Loucy (cell line): ENCODE measurements at regions not wholly inside any gene's neighbourhood (a gene's known extent, or its start where the extent isn't known, plus 50 kb on each side); places are given as distances from the start of the nearest gene placed in this dataset.

Experiments
- H2AFZ ChIP-seq: fragments of 200-600 bp; sonication (generic); 2 replicates; pipeline ENCODE4 v1.6.0; 2016; ENCODE audit warnings: antibody characterized with exemption, mild to moderate bottlenecking, low read length, moderate library complexity
- H3F3A ChIP-seq: fragments of 200-600 bp; 2 replicates; pipeline ENCODE4 v1.6.0; 2016; ENCODE audit warnings: antibody characterized with exemption, low read depth, mild to moderate bottlenecking
- H3K27me3 ChIP-seq: fragments of 200-600 bp; sonication (generic); 2 replicates; pipeline ENCODE4 v1.6.1; 2014; ENCODE audit warnings: low read length, mild to moderate bottlenecking; ENCODE audit not compliant: insufficient read depth, poor library complexity, severe bottlenecking
- H3K36me3 ChIP-seq: fragments of 200-600 bp; sonication (generic); 2 replicates; pipeline ENCODE4 v1.6.1; 2016; ENCODE audit warnings: low read length; ENCODE audit not compliant: insufficient read depth
- H3K4me1 ChIP-seq: fragments of 200-600 bp; sonication (generic); 2 replicates; pipeline ENCODE4 v1.5.1; 2014; ENCODE audit warnings: low read length, mild to moderate bottlenecking; ENCODE audit not compliant: insufficient read depth, poor library complexity, severe bottlenecking
- H3K4me2 ChIP-seq: fragments of 200-600 bp; sonication (generic); 2 replicates; pipeline ENCODE4 v1.6.0; 2014; ENCODE audit warnings: antibody characterized with exemption, low read length, low read depth, mild to moderate bottlenecking; ENCODE audit not compliant: poor library complexity, severe bottlenecking
- H3K4me3 ChIP-seq: fragments of 200-600 bp; sonication (generic); 2 replicates; pipeline ENCODE4 v1.5.1; 2014; ENCODE audit warnings: low read length, mild to moderate bottlenecking, mixed read lengths; ENCODE audit not compliant: poor library complexity, severe bottlenecking
- H3K79me2 ChIP-seq: fragments of 200-600 bp; sonication (generic); 2 replicates; pipeline ENCODE4 v1.6.1; 2014; ENCODE audit warnings: low read length; ENCODE audit not compliant: insufficient read depth
- H3K9ac ChIP-seq: fragments of 200-600 bp; sonication (generic); 2 replicates; pipeline ENCODE4 v1.6.0; 2014; ENCODE audit warnings: mild to moderate bottlenecking, low read depth, low read length, moderate library complexity; ENCODE audit not compliant: poor library complexity, severe bottlenecking
- H3K9me2 ChIP-seq: fragments of 200-600 bp; sonication (generic); replicated peaks from 2 replicates; pipeline ENCODE4 v1.6.1; 2016; ENCODE audit warnings: low read depth, low read length, mixed read lengths
- H3K9me3 ChIP-seq: fragments of 200-600 bp; sonication (generic); 2 replicates; pipeline ENCODE4 v1.6.1; 2014; ENCODE audit warnings: mild to moderate bottlenecking, antibody characterized with exemption, low read length, low read depth; ENCODE audit not compliant: insufficient read depth
- H4K20me1 ChIP-seq: fragments of 200-600 bp; sonication (generic); 2 replicates; pipeline ENCODE4 v1.6.0; 2014; ENCODE audit warnings: antibody characterized with exemption, low read length, mild to moderate bottlenecking; ENCODE audit not compliant: insufficient read depth, poor library complexity, severe bottlenecking
- EZH2phosphoT487 ChIP-seq: fragments of 200-600 bp; IDR thresholded peaks from 2 replicates; pipeline ENCODE4 v1.6.1; 2018; ENCODE audit warnings: antibody characterized with exemption, mild to moderate bottlenecking, moderate library complexity, borderline replicate concordance
- TF ChIP-seq, protein P1 (sequence below): fragments of 200-600 bp; sonication (generic); conservative IDR thresholded peaks from 2 replicates; pipeline ENCODE4 v1.5.1; 2014; ENCODE audit warnings: mild to moderate bottlenecking, antibody characterized with exemption, low read length

DNA sequence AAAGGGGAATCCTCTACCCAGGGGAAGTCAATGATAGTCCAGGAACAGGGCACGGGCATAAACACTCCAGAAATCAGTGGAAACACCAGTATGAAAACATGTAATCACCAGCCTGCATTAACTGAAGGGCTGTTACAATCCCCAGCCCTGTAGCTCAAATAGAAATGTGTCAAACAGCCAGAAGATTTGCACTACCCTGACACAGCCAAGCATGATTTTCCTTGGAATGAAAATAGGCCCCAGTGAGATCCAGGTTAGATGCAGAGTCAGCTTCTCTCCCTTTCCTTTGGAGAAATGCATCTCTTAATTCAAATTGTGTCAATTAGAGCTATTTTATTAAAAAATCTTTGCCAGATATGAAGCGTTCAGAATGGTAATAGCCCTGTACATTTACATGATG is 158.1 kb downstream of the RPS29 start:
- TF ChIP-seq EZH2phosphoT487: no peak
- TF ChIP-seq, protein P1, sequence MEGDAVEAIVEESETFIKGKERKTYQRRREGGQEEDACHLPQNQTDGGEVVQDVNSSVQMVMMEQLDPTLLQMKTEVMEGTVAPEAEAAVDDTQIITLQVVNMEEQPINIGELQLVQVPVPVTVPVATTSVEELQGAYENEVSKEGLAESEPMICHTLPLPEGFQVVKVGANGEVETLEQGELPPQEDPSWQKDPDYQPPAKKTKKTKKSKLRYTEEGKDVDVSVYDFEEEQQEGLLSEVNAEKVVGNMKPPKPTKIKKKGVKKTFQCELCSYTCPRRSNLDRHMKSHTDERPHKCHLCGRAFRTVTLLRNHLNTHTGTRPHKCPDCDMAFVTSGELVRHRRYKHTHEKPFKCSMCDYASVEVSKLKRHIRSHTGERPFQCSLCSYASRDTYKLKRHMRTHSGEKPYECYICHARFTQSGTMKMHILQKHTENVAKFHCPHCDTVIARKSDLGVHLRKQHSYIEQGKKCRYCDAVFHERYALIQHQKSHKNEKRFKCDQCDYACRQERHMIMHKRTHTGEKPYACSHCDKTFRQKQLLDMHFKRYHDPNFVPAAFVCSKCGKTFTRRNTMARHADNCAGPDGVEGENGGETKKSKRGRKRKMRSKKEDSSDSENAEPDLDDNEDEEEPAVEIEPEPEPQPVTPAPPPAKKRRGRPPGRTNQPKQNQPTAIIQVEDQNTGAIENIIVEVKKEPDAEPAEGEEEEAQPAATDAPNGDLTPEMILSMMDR: no peak
- H3F3A ChIP-seq: no peaks in the 10 kb centered on the region

GRCh38 chr14:49427117-49427516 is 159.1 kb downstream of the RPS29 start:
- no peaks in the 10 kb centered on the region for H3K9me2 ChIP-seq
- H2AFZ ChIP-seq: no peak overlapping the region
- no peaks in the 10 kb centered on the region for H3K36me3 ChIP-seq
- no peaks in the 10 kb centered on the region for H4K20me1 ChIP-seq
- no peaks in the 10 kb centered on the region for H3F3A ChIP-seq
- H3K9me3 ChIP-seq: 0 out of 2 replicates have a peak, but pooled peaks cover 2% of the 10 kb centered on the region
- no peaks in the 10 kb centered on the region for H3K27me3 ChIP-seq
- TF ChIP-seq, protein P1: no peak
- TF ChIP-seq EZH2phosphoT487: no peak
- H3K9ac ChIP-seq: no peak overlapping the region
- H3K79me2 ChIP-seq: no peaks in the 10 kb centered on the region
- no peaks in the 10 kb centered on the region for H3K4me1 ChIP-seq
- no peak overlapping the region for H3K4me3 ChIP-seq
- H3K4me2 ChIP-seq: no peak overlapping the region

More for the DNA sequence above, 158.1 kb downstream of the RPS29 start:
- H3K4me1 ChIP-seq: no peaks in the 10 kb centered on the region
- H4K20me1 ChIP-seq: no peaks in the 10 kb centered on the region
- H3K9me3 ChIP-seq: 0 out of 2 replicates have a peak, but pooled peaks cover 2% of the 10 kb centered on the region
- H3K27me3 ChIP-seq: no peaks in the 10 kb centered on the region
- H2AFZ ChIP-seq: no peak overlapping the region
- no peak overlapping the region for H3K4me3 ChIP-seq
- no peaks in the 10 kb centered on the region for H3K36me3 ChIP-seq
- no peaks in the 10 kb centered on the region for H3K9me2 ChIP-seq
- no peaks in the 10 kb centered on the region for H3K79me2 ChIP-seq
- no peak overlapping the region for H3K4me2 ChIP-seq
- H3K9ac ChIP-seq: no peak overlapping the region

DNA sequence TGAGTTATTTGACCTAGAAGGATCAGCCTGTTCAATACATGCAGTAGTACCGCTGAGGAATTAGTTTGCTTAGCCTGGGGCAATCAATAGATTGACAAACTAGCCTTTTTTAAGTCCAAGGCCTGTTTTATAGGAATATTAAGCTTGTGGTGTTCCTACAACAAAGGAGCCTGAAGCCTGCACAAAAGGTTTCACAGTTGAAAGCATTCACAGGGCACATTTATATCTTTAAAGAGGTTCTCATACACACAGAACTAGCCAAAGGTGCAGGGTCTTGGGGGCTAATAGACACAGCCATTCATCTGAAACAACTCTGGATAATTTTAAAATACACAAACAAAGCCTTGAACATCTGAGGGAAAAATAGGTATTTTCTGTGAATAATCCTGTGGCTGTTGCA is 160.3 kb downstream of the RPS29 start:
- no peaks in the 10 kb centered on the region for H3F3A ChIP-seq
- no peak overlapping the region for H3K9ac ChIP-seq
- TF ChIP-seq, protein P1: no peak
- TF ChIP-seq EZH2phosphoT487: no peak
- no peak overlapping the region for H3K4me2 ChIP-seq
- no peaks in the 10 kb centered on the region for H3K27me3 ChIP-seq
- H3K4me3 ChIP-seq: no peak overlapping the region
- H3K79me2 ChIP-seq: no peaks in the 10 kb centered on the region
- no peak overlapping the region for H2AFZ ChIP-seq
- H3K4me1 ChIP-seq: no peaks in the 10 kb centered on the region
- no peaks in the 10 kb centered on the region for H4K20me1 ChIP-seq
- no peaks in the 10 kb centered on the region for H3K36me3 ChIP-seq
- no peaks in the 10 kb centered on the region for H3K9me2 ChIP-seq
- no peaks in the 10 kb centered on the region for H3K9me3 ChIP-seq
